K562 (cell line): ENCODE measurements at regions not wholly inside any gene's neighbourhood (a gene's known extent, or its start where the extent isn't known, plus 50 kb on each side); places are given as distances from the start of the nearest gene placed in this dataset.

Experiments
- ATAC-seq: fragments of 200-7000 bp; cut with Tn5 transposase; 3 replicates; pipeline ENCODE4 v1.9.1; 2020; ENCODE audit warnings: moderate library complexity
- BruUV-seq: library from RNA; stranded (reverse); fragments of 400-500 nt; replicated peaks from 2 replicates; lab custom pipeline; 2021; lab: Mats Ljungman, UMichigan
- CTCF ChIA-PET: fragments of 300-600 bp; formaldehyde crosslinking; extraction: SDS; loops from one replicate; lab custom pipeline; 2021; ENCODE audit warnings: low intra/inter-chr PET ratio; lab: Yijun Ruan, JAX
- POLR2A ChIA-PET: fragments of 300-600, 350-650 bp; sonication (Branson Sonifier 250); formaldehyde crosslinking; extraction: SDS; loops from one replicate; lab custom pipeline; 2021; ENCODE audit warnings: antibody characterized with exemption, inconsistent platforms; lab: Yijun Ruan, JAX
- DNase-seq, 4 experiments: peaks; one replicate each; pipeline versions ENCODE4 v3.0.0 to v3.0.0-alpha.2; 2011 to 2018; ENCODE audit warnings: low spot score in 3 of 4, mixed read lengths in 3 of 4; ENCODE audit errors: extremely low read depth in 1 of 4
- FAIRE-seq: peaks from 2 replicates; lab custom pipeline; 2011; peaks lifted over from hg19 to GRCh38; lab: Jason Lieb, UNC
- H2AFZ ChIP-seq: 2 replicates; pipeline ENCODE4 v1.6.0; 2011; ENCODE audit warnings: low read depth, low read length, control low read depth, inconsistent platforms
- H3K27ac ChIP-seq: fragments of 200-600 bp; 3 replicates; pipeline ENCODE4 v1.8.0; 2011; ENCODE audit warnings: low read depth, mild to moderate bottlenecking, control low read depth, inconsistent platforms, low read length, moderate library complexity, mixed read lengths; ENCODE audit errors: extremely low read depth
- H3K27me3 ChIP-seq, 2 experiments: fragments of 300-600 bp in 1 of 2; 2 replicates in 1 of 2; 3 replicates in 1 of 2; pipeline versions ENCODE4 v1.6.0 to v1.8.0; 2011; ENCODE audit warnings: inconsistent platforms in 2 of 2, low read length in 2 of 2, mild to moderate bottlenecking in 1 of 2, mixed read lengths in 1 of 2, moderate library complexity in 1 of 2; ENCODE audit not compliant: control insufficient read depth in 2 of 2, insufficient read depth in 2 of 2
- H3K36me3 ChIP-seq: fragments of 300-600 bp; 3 replicates; pipeline ENCODE4 v1.8.0; 2011; ENCODE audit warnings: mild to moderate bottlenecking, low read length, inconsistent platforms; ENCODE audit not compliant: control insufficient read depth, insufficient read depth
- H3K4me1 ChIP-seq, 2 experiments: fragments of 200-600 bp in 1 of 2; replicated peaks in 1 of 2; 2 replicates in 1 of 2; 3 replicates in 1 of 2; pipeline versions ENCODE4 v1.5.1 to v1.8.0; 2011; ENCODE audit warnings: inconsistent platforms in 2 of 2, low read length in 2 of 2, mild to moderate bottlenecking in 1 of 2, mixed read lengths in 1 of 2, moderate library complexity in 1 of 2; ENCODE audit not compliant: control insufficient read depth in 2 of 2, insufficient read depth in 2 of 2
- H3K4me2 ChIP-seq: 2 replicates; pipeline ENCODE4 v1.6.1; 2011; ENCODE audit warnings: low read length, control low read depth, inconsistent platforms, mixed read lengths; ENCODE audit not compliant: insufficient read depth
- H3K4me3 ChIP-seq: fragments of 200-600 bp; sonication (generic), shearing (Covaris generic); 2 replicates; pipeline ENCODE4 v1.5.1; 2016; ENCODE audit warnings: control low read depth, inconsistent platforms
- H3K79me2 ChIP-seq: fragments of 200-600 bp; 3 replicates; pipeline ENCODE4 v1.8.0; 2011; ENCODE audit warnings: low read length, inconsistent platforms; ENCODE audit not compliant: control insufficient read depth, insufficient read depth
- H3K9ac ChIP-seq, 2 experiments: 2 replicates each; pipeline versions ENCODE4 v1.6.0 to v1.6.1; 2011; ENCODE audit warnings: low read depth in 2 of 2, low read length in 2 of 2, control low read depth in 1 of 2, inconsistent platforms in 1 of 2, mild to moderate bottlenecking in 1 of 2, mixed read lengths in 1 of 2; ENCODE audit not compliant: insufficient read depth in 1 of 2
- H3K9me1 ChIP-seq: one replicate; pipeline ENCODE4 v1.6.0; 2011; ENCODE audit warnings: inconsistent platforms, mild to moderate bottlenecking, low read length, moderate library complexity; ENCODE audit not compliant: control insufficient read depth, insufficient read depth
- H3K9me3 ChIP-seq: replicated peaks from 2 replicates; pipeline ENCODE4 v1.5.1; 2011; ENCODE audit warnings: low read depth, low read length, inconsistent platforms; ENCODE audit not compliant: control insufficient read depth, insufficient read depth
- H4K20me1 ChIP-seq: replicated peaks from 2 replicates; pipeline ENCODE4 v1.6.1; 2011; ENCODE audit warnings: low read length, inconsistent platforms, mixed read lengths; ENCODE audit not compliant: control insufficient read depth, insufficient read depth
- C11orf30 ChIP-seq: fragments of 450-650 bp; IDR thresholded peaks from 2 replicates; pipeline ENCODE4 v1.6.1; 2016; ENCODE audit warnings: low read depth, mild to moderate bottlenecking
- CHD1 ChIP-seq: fragments of 200-600 bp; sonication (generic); IDR thresholded peaks from one replicate; pipeline ENCODE4 v1.6.1; 2012; ENCODE audit warnings: mild to moderate bottlenecking, moderate library complexity, low read length, inconsistent platforms
- DMBX1 ChIP-seq: fragments of 250-450 bp; sonication (Bioruptor Pico); IDR thresholded peaks from 2 replicates; pipeline ENCODE4 v1.8.0; 2022; ENCODE audit warnings: inconsistent platforms, mild to moderate bottlenecking, moderate library complexity, borderline replicate concordance
- ESRRB ChIP-seq: fragments of 250-450 bp; sonication (Bioruptor Pico); IDR thresholded peaks from 2 replicates; pipeline ENCODE4 v1.5.0; 2020; ENCODE audit warnings: mild to moderate bottlenecking, moderate library complexity, borderline replicate concordance
- EWSR1 ChIP-seq: fragments of 450-650 bp; IDR thresholded peaks from 2 replicates; pipeline ENCODE4 v1.6.1; 2018; ENCODE audit warnings: borderline replicate concordance, mild to moderate bottlenecking, low read depth, moderate library complexity; ENCODE audit not compliant: partially characterized antibody
- IFI16 ChIP-seq: fragments of 250-450 bp; sonication (Bioruptor Pico); IDR thresholded peaks from 2 replicates; pipeline ENCODE4 v2.1.2; 2022; ENCODE audit warnings: mild to moderate bottlenecking, inconsistent platforms
- PHTF2 ChIP-seq: fragments of 250-450 bp; sonication (Bioruptor Pico); IDR thresholded peaks from 2 replicates; pipeline ENCODE4 v1.5.0; 2021; ENCODE audit warnings: mild to moderate bottlenecking
- PRMT5 ChIP-seq: sonication (generic); formaldehyde crosslinking; IDR thresholded peaks from 2 replicates; pipeline ENCODE4 v1.5.0; 2020; ENCODE audit warnings: missing genetic modification reagents
- PURB ChIP-seq: sonication (generic); formaldehyde crosslinking; IDR thresholded peaks from 2 replicates; pipeline ENCODE4 v1.9.0; 2021; ENCODE audit warnings: low read depth, mild to moderate bottlenecking, missing genetic modification reagents
- SMARCB1 ChIP-seq: IDR thresholded peaks from 2 replicates; pipeline ENCODE4 v1.6.1; 2011; ENCODE audit warnings: improper control_type of control experiment, low read depth; ENCODE audit not compliant: insufficient read length
- ZBTB11 ChIP-seq, 3 experiments: fragments of 200-800 bp in 1 of 3; fragments of 250-450 bp in 1 of 3; fragments of 450-650 bp in 1 of 3; sonication (Bioruptor Pico) in 1 of 3; sonication (Bioruptor generic) in 1 of 3; formaldehyde crosslinking in 1 of 3; IDR thresholded peaks; 2 replicates each; pipeline versions ENCODE4 v1.6.1 to v1.8.0; 2016 to 2022; ENCODE audit warnings: mild to moderate bottlenecking in 2 of 3, missing genetic modification characterization in 2 of 3, missing compliant biosample characterization in 1 of 3, moderate library complexity in 1 of 3
- ZNF197 ChIP-seq: fragments of 200-800 bp; sonication (Bioruptor generic); IDR thresholded peaks from 2 replicates; pipeline ENCODE4 v1.6.1; 2016; ENCODE audit warnings: low read depth, missing genetic modification characterization, missing compliant biosample characterization
- ZNF311 ChIP-seq: fragments of 250-450 bp; sonication (Bioruptor Pico); IDR thresholded peaks from 2 replicates; pipeline ENCODE4 v1.4.0; 2020; ENCODE audit warnings: mild to moderate bottlenecking, moderate library complexity
- ZNF75A ChIP-seq: fragments of 450-650 bp; formaldehyde crosslinking; IDR thresholded peaks from 2 replicates; pipeline ENCODE4 v1.4.0; 2020; ENCODE audit warnings: mild to moderate bottlenecking
- ZSCAN29 ChIP-seq: fragments of 450-650 bp; IDR thresholded peaks from 2 replicates; pipeline ENCODE4 v1.6.1; 2017
- WGBS: fragments of 100-300 bp; shearing (Covaris generic); methylation state at CpG from one replicate; pipeline ENCODE4 v1.1.6; 2016; ENCODE audit warnings: low coverage, mixed read lengths; ENCODE audit not compliant: insufficient coverage; ENCODE audit errors: missing lambda C conversion rate; 5-methylcytosine and 5-hydroxymethylcytosine counted together
- in situ Hi-C: fragments of 300-500 bp; cut with MboI; formaldehyde crosslinking; loops from 4 replicates; pipeline ENCODE4 v1.15.0; 2018; ENCODE audit warnings: inconsistent platforms, mixed read lengths
- intact Hi-C: fragments of 100-400 bp; cut with micrococcal nuclease; formaldehyde crosslinking; loops from 2 replicates; pipeline ENCODE4 v1.14.2; 2022
- TF ChIP-seq, protein P1 (sequence below): sonication (generic); formaldehyde crosslinking; IDR thresholded peaks from 2 replicates; pipeline ENCODE4 v1.9.0; 2022; ENCODE audit warnings: mild to moderate bottlenecking, missing genetic modification reagents

GRCh38 chr7:56471811-56472210 is 355.6 kb upstream of the NUPR2 start:
- intact Hi-C loops = no loop called here
- H3K36me3 ChIP-seq = no peaks in the 10 kb centered on the region
- ChIA-PET CTCF (no interaction called here), POLR2A (no interaction called here)
- no peak overlapping the region for H3K9ac ChIP-seq
- H3K9me3 ChIP-seq = no peaks in the 10 kb centered on the region
- no peak overlapping the region for H3K27ac ChIP-seq
- ATAC-seq (no peak), DNase-seq (no peak), FAIRE-seq (no peak)
- no TSS peak for BruUV-seq
- WGBS = 0% methylated on average over 2 of the region's 2 CpGs
- H4K20me1 ChIP-seq = no peaks in the 10 kb centered on the region
- H3K9me1 ChIP-seq = no peaks in the 10 kb centered on the region
- H3K4me1 ChIP-seq = no peaks in the 10 kb centered on the region
- H3K4me3 ChIP-seq = no peak overlapping the region
- H3K27me3 ChIP-seq = no peaks in the 10 kb centered on the region
- in situ Hi-C loops = no loop called here
- no peak overlapping the region for H2AFZ ChIP-seq
- H3K79me2 ChIP-seq = no peaks in the 10 kb centered on the region
- no peak for TF ChIP-seq ZSCAN29
- no peak for TF ChIP-seq IFI16 (CRISPR knock-in tag)
- TF ChIP-seq ZNF197 (CRISPR knock-in tag) = no peak
- TF ChIP-seq ZNF75A (CRISPR knock-in tag) = no peak
- TF ChIP-seq ZNF311 (CRISPR knock-in tag) = no peak
- no peak for TF ChIP-seq DMBX1 (CRISPR knock-in tag)
- no peak for TF ChIP-seq CHD1
- no peak for TF ChIP-seq PRMT5
- TF ChIP-seq PURB (CRISPR knock-in tag) = no peak
- no peak for TF ChIP-seq PHTF2 (CRISPR knock-in tag)
- no peak for TF ChIP-seq ZBTB11 (CRISPR knock-in tag; IDR thresholded peaks at IDR 0.05)
- no peak for TF ChIP-seq EWSR1
- TF ChIP-seq, protein P1, sequence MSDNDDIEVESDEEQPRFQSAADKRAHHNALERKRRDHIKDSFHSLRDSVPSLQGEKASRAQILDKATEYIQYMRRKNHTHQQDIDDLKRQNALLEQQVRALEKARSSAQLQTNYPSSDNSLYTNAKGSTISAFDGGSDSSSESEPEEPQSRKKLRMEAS = no peak
- no peak for TF ChIP-seq SMARCB1
- TF ChIP-seq C11orf30 = no peak
- no peak for TF ChIP-seq ESRRB (CRISPR knock-in tag)
- H3K4me2 ChIP-seq = no peak overlapping the region
